RWPE1 (cell line): ENCODE measurements at regions not wholly inside any gene's neighbourhood (a gene's known extent, or its start where the extent isn't known, plus 50 kb on each side); places are given as distances from the start of the nearest gene placed in this dataset.

Source experiments
- CTCF ChIA-PET: fragments of 350-600 bp; sonication (Branson Sonifier 250); formaldehyde crosslinking; extraction: SDS; loops from one replicate; lab custom pipeline; 2021; lab: Yijun Ruan, JAX
- POLR2A ChIA-PET: fragments of 400-600 bp; formaldehyde crosslinking; extraction: SDS; loops from one replicate; lab custom pipeline; 2020; ENCODE audit warnings: antibody characterized with exemption; ENCODE audit not compliant: low non-redundant PET; lab: Yijun Ruan, JAX
- DNase-seq: peaks from one replicate; pipeline ENCODE4 v3.0.0; 2012; ENCODE audit warnings: low spot score
- H3K27ac ChIP-seq: fragments of 450-650 bp; 2 replicates; pipeline ENCODE4 v1.5.1; 2017
- TF ChIP-seq, protein P1 (sequence below): fragments of 450-650 bp; conservative IDR thresholded peaks from 2 replicates; pipeline ENCODE4 v1.5.1; 2017; ENCODE audit warnings: low read depth, mild to moderate bottlenecking

DNA sequence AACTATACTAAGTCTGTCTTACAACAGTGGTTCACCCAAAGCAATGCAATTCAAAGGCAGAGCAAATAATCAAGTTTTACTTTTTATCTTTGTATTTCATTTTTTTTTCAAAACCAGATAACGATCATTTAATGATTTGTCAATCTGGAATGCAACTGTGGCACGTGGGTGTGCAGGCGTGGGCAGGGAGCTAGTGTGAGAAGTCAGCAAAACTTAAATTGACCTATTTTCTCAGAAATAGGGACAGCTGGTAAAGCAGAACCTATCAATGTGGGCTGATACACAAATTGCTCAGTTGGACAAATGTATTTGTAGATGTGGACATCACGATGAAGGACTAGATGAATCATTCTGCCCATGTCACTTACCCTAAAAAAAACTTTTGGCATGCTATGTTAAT is 105.6 kb downstream of the CBLL2 start:
- ChIA-PET CTCF (no interaction called here), POLR2A (no interaction called here)
- TF ChIP-seq, protein P1, sequence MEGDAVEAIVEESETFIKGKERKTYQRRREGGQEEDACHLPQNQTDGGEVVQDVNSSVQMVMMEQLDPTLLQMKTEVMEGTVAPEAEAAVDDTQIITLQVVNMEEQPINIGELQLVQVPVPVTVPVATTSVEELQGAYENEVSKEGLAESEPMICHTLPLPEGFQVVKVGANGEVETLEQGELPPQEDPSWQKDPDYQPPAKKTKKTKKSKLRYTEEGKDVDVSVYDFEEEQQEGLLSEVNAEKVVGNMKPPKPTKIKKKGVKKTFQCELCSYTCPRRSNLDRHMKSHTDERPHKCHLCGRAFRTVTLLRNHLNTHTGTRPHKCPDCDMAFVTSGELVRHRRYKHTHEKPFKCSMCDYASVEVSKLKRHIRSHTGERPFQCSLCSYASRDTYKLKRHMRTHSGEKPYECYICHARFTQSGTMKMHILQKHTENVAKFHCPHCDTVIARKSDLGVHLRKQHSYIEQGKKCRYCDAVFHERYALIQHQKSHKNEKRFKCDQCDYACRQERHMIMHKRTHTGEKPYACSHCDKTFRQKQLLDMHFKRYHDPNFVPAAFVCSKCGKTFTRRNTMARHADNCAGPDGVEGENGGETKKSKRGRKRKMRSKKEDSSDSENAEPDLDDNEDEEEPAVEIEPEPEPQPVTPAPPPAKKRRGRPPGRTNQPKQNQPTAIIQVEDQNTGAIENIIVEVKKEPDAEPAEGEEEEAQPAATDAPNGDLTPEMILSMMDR, result no peak

DNA sequence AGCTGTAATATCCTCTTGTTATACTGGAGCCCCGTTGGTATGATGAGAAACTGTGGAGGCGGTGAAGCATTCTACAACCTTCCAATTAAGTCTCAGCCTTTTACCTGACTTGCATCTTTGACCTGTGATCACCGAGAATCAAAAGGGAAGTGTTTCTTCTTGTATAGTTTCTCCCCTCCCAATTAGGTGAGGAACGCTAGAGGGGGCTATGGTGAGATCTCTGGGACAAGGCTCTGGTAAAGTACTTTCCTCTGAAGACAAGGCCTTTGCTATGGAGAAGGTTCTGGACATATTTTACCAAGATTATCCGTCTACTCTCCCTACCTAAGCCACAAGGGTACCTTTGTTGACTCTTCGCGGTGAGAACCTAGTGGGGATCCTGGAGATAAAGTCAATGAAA is 111.3 kb downstream of the CBLL2 start:
- no peak for DNase-seq
- POLR2A ChIA-PET, result no interaction called here
- no peak overlapping the region for H3K27ac ChIP-seq
- CTCF ChIA-PET, result no interaction called here
- TF ChIP-seq, protein P1, result no peak

More for the DNA sequence above, 105.6 kb downstream of the CBLL2 start:
- DNase-seq, result no peak
- H3K27ac ChIP-seq, result no peak overlapping the region

DNA sequence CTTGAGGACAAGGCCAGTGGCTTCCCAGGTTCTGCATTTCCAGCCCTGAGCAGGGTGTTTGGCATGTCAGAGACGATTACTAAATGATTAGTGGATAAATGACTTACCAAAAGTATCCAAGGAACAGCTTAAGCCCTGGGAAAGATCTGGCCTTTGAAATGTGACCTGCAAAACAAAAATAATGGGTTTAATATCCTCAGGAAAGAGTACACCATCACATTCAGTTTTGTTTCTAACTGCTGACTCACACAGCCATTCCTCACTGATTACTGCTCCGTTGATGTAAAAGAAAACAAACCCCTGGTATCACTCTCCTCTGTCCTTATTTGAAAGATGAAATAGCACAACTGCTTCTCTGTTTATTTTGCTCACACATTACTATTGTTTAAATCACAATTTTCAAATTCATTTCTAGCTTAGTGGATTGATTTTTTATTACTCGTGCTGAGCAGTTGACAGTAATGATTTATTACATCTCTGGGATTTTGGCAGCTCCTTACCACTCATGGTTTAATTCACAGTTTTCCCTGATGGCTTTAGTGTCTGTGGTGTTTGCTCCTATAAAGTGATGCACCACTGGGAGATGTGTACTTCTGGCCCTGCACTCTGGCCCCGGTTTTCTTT is 117.0 kb downstream of the CBLL2 start:
- DNase-seq, result peak; percentile 23
- ChIA-PET CTCF (no interaction called here), POLR2A (no interaction called here)
- no peak overlapping the region for H3K27ac ChIP-seq
- TF ChIP-seq, protein P1, result no peak

DNA sequence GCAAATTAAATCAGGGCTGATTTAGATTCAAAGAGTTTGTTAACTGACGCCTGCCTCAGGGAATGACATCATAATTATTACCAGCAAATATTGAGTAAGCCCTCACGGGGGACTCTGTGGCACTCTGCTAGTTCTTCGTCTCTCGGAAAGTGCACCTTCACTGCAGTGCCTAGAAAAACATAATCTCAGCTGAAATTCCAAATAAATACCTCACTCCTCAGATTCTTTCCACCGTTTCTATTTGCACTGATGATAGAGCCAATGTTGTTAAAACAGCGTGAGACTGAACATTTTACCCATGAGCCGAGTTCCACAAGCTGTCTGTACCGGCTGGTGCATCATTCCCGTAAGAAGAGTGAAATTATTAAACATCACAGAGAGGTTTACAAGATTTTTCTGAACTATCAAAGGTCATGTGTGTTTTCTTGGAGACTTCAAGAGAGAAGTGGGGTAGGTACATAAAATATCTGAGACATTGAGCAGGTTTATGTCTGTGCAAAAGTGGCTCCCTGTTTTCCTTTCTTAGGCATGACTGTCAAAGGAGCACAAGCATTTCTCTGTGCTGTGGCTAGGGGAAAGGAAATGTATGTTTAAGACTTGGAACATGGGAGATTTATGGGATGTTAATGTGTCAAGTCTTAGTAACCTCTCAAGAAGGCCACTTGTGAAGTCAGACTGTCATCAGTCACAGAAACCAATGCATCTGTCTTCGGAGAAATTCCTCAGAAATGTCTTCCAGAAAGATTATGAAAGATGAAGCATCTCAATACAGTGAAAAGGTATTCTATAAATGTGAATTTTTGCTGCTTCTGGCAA is 119.6 kb downstream of the CBLL2 start:
- ChIA-PET POLR2A (no interaction called here), CTCF (no interaction called here)
- TF ChIP-seq, protein P1, result no peak
- DNase-seq, result no peak
- no peak overlapping the region for H3K27ac ChIP-seq

DNA sequence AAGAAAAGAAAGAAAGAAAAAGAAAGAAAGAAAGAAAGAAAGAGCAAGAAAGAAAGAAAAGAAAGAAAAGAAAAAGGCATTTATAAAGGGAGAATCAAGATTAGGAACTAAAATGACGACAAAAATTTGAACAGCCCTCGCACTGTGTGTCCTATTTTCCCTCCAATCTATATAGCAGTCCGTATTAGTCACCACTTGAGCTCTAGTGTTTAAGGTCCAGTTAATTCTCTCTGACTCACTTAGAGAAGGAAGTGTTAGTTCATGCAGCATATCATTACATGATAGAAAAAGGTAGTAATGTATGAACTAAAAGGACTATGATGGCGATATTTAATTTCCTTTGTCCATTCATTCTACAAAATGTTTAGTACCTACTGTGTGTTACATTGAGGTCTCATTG is 122.7 kb downstream of the CBLL2 start:
- TF ChIP-seq, protein P1, result no peak
- no peak overlapping the region for H3K27ac ChIP-seq
- ChIA-PET CTCF (interaction anchor here (0.5 kb wide), 1 partner anchor 64 kb away, joined by 3 read pairs; no protein-coding TSS in a partner anchor), POLR2A (no interaction called here)
- DNase-seq, result peak; percentile 34

DNA sequence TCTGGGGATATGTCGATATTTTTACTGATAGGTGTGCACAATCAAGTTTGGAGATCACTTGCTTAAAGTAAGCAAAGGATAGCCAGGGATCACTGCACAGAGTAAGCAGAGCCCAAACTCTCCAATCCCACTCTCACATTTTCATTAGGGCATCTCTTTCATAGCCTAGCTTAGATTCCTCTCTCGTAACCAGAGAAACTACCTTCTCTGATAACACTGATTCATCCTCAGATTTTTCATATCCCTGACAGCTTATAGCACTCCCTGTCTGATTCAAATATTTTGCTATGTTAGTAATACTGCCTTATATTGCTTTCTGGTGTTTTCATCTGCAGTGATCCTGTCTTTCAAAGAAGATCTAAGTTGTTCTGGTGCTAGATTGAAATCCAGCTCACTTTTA is 123.7 kb downstream of the CBLL2 start:
- TF ChIP-seq, protein P1, result no peak

More for the DNA sequence above, 123.7 kb downstream of the CBLL2 start:
- CTCF ChIA-PET, result interaction anchor here (0.6 kb wide), 1 partner anchor 51 kb away, joined by 3 read pairs; no protein-coding TSS in a partner anchor
- H3K27ac ChIP-seq, result no peak overlapping the region
- POLR2A ChIA-PET, result no interaction called here
- no peak for DNase-seq
